ENCODE measurements at regions not wholly inside any gene's neighbourhood (a gene's known extent, or its start where the extent isn't known, plus 50 kb on each side); places are given as distances from the start of the nearest gene placed in this dataset.

DNA sequence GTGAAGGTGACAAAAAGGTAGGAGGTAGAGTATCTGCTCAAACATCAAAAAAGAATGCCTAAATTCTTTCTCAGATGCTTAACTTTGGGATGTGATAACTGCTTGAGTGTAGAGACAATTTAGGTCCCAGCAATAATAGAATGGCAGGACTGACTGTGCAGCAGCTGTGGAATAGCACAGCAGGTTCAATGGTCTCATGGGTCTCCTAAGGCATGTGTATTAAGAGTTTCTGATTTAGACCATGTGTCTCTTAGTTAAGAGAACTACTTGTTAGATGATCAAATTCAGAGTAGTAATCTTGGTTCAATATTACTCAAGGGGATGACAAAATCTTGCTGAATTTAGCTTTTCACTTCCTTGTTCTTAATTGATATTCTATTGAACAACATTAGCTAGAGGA, 72.0 kb downstream of the ALX1 start:
- DNase-seq (ENCODE audit: low read depth in 2 of 3, low spot score in 1 of 3), result no peak

- DNase-seq (ENCODE audit: low read depth in 2 of 3, low spot score in 1 of 3), result no peak
Measured at GRCh38 chr12:85356596-85357385, 76.8 kb downstream of the ALX1 start.

- DNase-seq (ENCODE audit: low read depth in 2 of 3, low spot score in 1 of 3), result no peak
Measured at GRCh38 chr12:85357609-85358008, 77.6 kb downstream of the ALX1 start.

DNA sequence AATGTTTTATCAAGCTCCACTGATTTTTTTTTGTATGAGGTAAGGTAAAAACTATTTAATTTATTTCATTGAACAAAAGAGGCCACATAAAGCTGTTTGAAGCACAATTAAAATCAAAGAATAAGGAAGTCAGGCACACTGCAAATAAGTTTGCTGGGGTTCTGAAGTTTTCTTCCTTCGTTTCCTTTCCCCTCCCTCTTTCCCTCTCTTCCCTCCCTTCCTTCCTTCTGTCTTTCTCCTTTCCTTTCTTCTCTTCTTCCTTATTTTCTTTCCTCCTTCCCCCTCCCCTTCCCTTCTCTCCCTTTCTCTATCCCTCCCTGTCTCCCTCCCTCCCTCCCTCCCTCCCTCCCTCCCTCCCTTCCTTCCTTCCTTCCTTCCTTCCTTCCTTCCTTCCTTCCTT, 78.7 kb downstream of the ALX1 start:
- no peak for DNase-seq (ENCODE audit: low read depth in 2 of 3, low spot score in 1 of 3)

DNA sequence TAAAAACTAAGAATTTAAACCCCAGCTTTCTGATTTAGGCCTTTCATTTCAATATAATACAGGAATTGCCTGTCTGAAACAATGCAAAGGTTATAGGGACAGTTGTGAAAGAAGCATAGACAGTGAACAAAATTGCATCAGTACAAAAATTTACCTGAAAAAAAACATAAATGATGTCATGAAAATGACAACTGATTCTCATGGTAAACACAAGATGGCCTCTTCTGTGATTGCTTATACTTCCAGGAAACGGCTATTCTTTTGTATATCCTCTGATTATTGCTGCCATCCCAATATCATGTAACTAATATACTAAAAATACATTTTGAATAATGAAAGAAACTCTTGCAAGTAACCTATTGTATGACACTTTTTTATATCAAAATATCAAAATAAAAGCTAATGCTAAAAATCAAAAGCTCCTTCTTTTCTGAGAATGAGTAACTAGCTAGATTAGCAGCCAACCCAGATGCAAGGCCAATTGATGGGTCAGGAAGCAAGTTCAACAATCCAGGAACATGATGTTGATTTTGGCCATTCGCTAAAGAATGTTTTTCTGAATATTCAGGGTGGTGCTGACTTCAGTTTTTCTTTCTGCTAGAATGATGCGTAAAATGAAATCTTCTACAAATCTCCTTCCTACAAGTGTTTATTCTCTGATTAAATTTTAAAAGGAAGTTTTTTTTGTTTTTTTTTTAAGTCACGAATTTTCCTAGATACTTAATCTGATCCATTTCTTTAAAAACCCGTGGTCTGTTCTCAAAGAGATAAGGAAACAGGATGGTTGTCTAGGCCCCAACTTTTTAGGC, 83.6 kb downstream of the ALX1 start:
- no peak for DNase-seq (ENCODE audit: low read depth in 2 of 3, low spot score in 1 of 3)

DNA sequence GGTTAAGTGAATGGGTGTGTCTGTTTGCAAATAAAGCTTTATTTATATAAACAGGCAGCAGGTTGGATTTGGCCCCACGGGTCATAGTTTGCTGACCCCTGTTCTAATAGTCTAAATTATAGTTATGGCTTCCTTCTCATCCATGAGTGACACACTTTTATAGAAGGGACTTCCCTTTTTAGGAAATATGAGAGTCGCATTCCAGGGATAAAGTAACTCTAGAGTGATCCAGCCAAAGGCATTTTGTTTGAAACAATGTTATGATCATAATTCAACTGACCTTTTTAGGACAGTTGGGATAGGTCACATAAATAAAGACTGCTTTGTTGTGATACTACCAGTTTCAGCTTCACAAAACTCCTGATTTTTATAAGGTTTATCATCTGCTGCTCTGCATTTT, 87.9 kb downstream of the ALX1 start:
- no peak for DNase-seq (ENCODE audit: low read depth in 2 of 3, low spot score in 1 of 3)

DNA sequence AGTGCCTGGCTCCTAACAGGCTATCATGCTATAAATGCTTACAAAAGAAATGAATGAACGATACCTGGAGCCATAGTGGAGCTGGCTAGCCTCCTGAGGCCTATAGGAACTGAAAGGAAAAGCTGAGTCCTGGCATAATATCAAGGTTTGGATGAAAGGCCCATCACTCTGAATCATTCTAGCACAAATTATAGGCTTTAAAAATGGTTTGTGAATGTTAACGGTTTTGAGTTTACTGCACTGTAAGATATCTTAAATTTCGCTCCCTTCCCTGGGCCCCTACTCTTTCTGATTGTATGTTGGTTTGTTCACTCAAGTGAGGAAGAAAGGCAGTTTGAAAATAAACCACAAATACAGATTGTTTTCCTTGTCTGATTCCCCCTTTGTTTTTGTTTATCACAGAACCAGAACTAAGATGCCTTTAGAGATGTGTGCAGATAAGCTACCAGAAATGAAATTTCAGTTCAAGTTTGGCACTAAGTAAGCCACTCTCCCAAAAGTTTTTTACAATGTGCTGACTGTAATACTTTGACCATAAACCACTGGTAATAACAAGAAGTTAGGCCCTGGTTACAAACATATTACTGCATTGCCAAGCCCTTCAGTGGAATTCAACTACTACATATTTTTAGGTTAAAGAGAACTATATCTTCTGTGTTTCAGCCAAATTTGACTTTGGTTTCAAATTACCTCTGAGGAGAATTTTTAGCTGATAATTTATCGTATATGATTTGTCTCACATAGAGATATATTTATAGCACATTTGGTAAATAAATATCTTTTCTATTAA, 89.5 kb downstream of the ALX1 start:
- no peak for DNase-seq (ENCODE audit: low read depth in 2 of 3, low spot score in 1 of 3)

DNA sequence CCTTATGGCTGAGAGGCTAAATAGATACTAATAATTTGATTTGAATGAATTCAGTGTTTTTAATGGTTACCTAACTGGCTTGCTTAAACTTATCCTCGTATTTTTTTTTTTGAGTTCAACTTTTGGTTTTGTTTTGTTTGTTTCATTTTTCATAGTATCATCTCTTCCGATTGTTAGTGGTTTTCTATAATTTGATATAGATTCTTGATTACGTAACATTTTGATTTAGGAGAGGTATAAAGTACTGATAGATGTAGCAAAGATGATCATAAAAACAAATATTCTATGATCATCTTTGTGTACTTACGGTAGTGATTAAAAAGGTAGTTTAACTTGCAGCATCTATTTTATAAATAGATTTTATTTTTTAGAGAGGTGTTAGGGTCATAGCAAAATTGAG, 93.0 kb downstream of the ALX1 start:
- no peak for DNase-seq (ENCODE audit: low read depth in 2 of 3, low spot score in 1 of 3)

- no peak for DNase-seq (ENCODE audit: low read depth in 2 of 3, low spot score in 1 of 3)
Measured at GRCh38 chr12:85374981-85375380, 95.0 kb downstream of the ALX1 start.

DNA sequence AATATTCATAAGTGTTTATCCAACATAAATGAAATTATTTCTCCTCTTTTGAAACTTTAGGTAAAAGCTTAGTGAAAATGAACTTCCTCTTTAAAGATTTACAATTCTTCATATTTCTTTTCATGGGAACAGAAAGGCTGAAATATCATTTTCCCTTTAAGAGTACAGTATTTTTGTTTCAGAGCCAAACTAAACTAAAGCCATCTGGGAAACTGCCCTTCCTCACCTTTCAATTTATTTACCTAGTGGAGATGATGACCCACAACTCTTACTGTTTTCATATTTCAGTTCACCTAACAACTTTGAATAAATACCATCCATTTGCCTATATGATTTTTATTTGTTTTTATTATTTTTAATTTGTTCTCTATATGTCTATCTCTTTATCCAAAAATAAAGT, 105.4 kb downstream of the ALX1 start:
- no peak for DNase-seq (ENCODE audit: low read depth in 2 of 3, low spot score in 1 of 3)

DNA sequence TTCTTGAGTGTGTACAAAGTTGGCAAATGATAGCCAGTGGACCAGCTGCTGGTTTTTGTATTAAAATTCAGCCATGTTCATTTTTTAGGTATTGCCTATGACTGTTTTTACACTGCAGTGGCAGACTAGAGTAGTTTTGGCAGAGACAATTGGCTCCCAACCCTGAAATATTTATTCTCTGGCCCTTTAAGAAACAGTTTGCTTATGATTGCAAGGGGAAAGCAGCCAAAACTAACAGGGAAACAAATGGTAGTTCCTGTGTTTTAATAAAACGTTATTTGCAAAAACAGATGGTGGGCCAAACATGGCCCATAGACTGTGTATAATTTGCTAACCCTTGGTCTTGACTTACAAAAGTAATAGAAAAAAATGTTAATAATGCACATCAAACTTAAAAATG, 110.2 kb downstream of the ALX1 start:
- DNase-seq (ENCODE audit: low read depth in 2 of 3, low spot score in 1 of 3), result no peak

- no peak for DNase-seq (ENCODE audit: low read depth in 2 of 3, low spot score in 1 of 3)
Measured at GRCh38 chr12:85392508-85392907, 112.5 kb downstream of the ALX1 start.

GRCh38 chr12:85393606-85394005, 113.6 kb downstream of the ALX1 start:
- DNase-seq (ENCODE audit: low read depth in 2 of 3, low spot score in 1 of 3), result no peak

DNA sequence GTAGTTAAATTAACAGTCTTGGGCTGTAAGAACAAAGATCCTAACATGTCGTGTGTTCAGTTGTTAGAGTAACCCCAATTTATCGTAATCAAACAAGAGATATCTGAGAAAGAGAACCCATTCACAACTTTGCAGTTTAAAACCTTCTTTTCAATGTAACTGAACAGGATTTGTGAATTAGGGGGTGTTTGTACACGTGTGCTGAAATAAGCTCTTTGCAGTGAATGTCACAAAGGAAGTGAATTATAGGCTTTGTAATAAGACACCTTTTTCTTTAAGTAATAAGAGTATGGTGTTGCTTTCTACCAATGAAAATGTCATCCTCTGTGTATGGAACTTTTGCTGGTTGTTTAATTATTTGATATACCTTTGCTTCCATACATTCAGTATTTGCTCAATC, 114.0 kb downstream of the ALX1 start:
- no peak for DNase-seq (ENCODE audit: low read depth in 2 of 3, low spot score in 1 of 3)

DNA sequence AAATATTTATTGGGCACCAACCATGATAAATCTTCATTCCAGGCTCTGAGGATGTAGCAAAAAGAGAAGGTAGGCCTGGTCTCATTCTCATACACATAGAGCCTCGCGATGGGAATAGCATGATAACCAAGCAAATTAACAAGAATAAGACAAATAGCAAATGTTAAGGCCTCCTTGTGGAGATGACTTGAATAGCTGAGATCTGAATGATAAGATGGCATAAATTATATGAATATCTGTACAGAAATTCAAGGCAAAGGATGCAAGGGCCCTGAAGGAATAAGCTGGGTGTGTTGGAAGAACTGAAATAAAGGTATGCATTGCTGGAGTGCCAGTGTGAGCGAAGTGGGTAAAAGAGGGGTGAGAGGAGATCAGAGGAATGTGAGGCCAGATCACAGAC, 114.8 kb downstream of the ALX1 start:
- DNase-seq (ENCODE audit: low read depth in 2 of 3, low spot score in 1 of 3), result no peak

- DNase-seq (ENCODE audit: low read depth in 2 of 3, low spot score in 1 of 3), result no peak
Measured at GRCh38 chr12:85405262-85405661, 125.2 kb downstream of the ALX1 start.

DNA sequence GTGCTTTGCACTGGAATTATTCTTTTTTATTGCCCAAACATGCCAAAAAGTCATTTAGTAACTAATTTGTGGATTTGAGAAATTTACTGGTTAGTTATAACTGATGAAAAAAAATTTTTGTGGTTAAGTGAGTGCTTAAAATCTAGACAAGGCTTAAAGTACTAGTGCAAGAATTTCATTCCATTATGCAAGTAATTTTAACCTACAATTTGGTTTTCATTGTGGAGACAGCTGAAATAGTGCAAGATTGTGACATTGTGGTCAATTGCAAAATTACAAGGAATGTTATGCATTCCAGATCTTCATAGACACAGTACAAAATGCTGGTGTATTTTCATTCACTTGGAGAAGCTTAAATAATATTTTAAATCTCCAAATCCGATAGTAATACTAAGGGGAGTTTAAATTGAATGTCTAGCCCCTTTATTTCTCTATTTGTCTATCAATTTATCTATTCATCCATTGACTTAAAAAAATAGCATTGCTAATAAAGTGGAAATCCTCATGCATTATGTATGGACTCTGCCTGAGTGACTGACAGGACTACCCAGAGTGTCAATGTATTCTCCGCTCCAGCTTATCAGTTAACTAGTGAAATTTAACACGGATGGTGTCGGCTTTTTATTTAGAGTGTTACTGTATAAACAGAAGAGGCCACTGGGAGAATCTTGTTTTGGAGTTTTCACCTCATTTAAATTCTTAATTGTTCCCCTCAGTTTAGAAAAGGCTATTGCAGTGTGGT, 125.9 kb downstream of the ALX1 start:
- DNase-seq (ENCODE audit: low read depth in 2 of 3, low spot score in 1 of 3), result no peak

GRCh38 chr12:85413266-85413665, 133.2 kb downstream of the ALX1 start:
- DNase-seq (ENCODE audit: low read depth in 2 of 3, low spot score in 1 of 3), result no peak

- no peak for DNase-seq (ENCODE audit: low read depth in 2 of 3, low spot score in 1 of 3)
Measured at GRCh38 chr12:85422762-85423161, 142.7 kb downstream of the ALX1 start.

- DNase-seq (ENCODE audit: low read depth in 2 of 3, low spot score in 1 of 3), result no peak
Measured at GRCh38 chr12:85423947-85424346, 143.9 kb downstream of the ALX1 start.

Data from stimulated activated CD4-positive, alpha-beta T cell treated with anti-CD3 and anti-CD28 coated beads, Interleukin-12 subunit alpha, Interleukin-12 subunit beta, amount 100 ng/mL, for 48 hours (primary cell).